ENCODE measurements at regions not wholly inside any gene's neighbourhood (a gene's known extent, or its start where the extent isn't known, plus 50 kb on each side); places are given as distances from the start of the nearest gene placed in this dataset.

GRCh38 chr7:93636276-93636675 lies 61.8 kb upstream of the CALCR start:
- no peak overlapping the region for H3K27ac ChIP-seq
- DNase-seq (no peak), ATAC-seq (no peak), FAIRE-seq (no peak)
- H3K9me3 ChIP-seq: no peaks in the 10 kb centered on the region
- intact Hi-C loops (cut with DNase I): no loop called here
- TF ChIP-seq CTCF (IDR thresholded peaks at IDR 0.05): no peak
- no peaks in the 10 kb centered on the region for H3K27me3 ChIP-seq
- H3K4me3 ChIP-seq: no peak overlapping the region
- no peaks in the 10 kb centered on the region for H3K36me3 ChIP-seq
- no peaks in the 10 kb centered on the region for H3K4me1 ChIP-seq

DNA sequence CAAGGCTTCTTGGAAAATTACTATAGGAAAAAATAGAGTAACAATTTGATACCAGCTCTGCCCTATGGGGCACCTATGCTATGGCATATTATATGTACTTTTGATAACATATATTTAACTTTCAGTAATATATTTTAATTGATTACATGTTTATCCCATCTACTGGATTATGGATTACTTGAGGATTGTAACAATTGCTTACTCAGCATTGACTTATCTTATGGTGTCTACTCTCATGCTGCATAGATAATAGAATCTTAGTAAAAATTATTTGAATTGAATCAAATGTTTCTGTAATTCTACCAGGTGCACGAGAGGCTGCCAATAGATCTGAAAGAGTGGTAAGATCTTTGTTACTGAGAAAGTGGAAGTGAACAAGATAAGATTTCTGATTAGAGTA lies 57.8 kb upstream of the CALCR start:
- no peaks in the 10 kb centered on the region for H3K4me1 ChIP-seq
- H3K27ac ChIP-seq: no peak overlapping the region
- ATAC-seq (no peak), FAIRE-seq (no peak), DNase-seq (no peak)
- intact Hi-C loops (cut with DNase I): no loop called here
- no peaks in the 10 kb centered on the region for H3K27me3 ChIP-seq
- H3K36me3 ChIP-seq: no peaks in the 10 kb centered on the region
- WGBS, 2 donors: 63 to 82% methylated on average over 1 of the region's 1 CpG
- H3K9me3 ChIP-seq: no peaks in the 10 kb centered on the region
- TF ChIP-seq CTCF (IDR thresholded peaks at IDR 0.05): no peak
- no peak overlapping the region for H3K4me3 ChIP-seq

- Histone ChIP-seq H3K4me3 (no peak overlapping the region), H3K4me1 (no peaks in the 10 kb centered on the region), H3K27me3 (no peaks in the 10 kb centered on the region), H3K36me3 (no peaks in the 10 kb centered on the region), H3K9me3 (no peaks in the 10 kb centered on the region), H3K27ac (no peak overlapping the region)
- no peak for ATAC-seq
- WGBS, 2 donors: 3 to 5% methylated on average over 2 of the region's 2 CpGs
- no peak for DNase-seq
- intact Hi-C loops (cut with DNase I): no loop called here
- TF ChIP-seq CTCF (IDR thresholded peaks at IDR 0.05): no peak
- no peak for FAIRE-seq
Observed at GRCh38 chr7:93629291-93629801, 54.8 kb upstream of the CALCR start.

GRCh38 chr7:93626869-93627268 lies 52.3 kb upstream of the CALCR start:
- Histone ChIP-seq H3K4me3 (no peak overlapping the region), H3K4me1 (no peaks in the 10 kb centered on the region), H3K27me3 (no peaks in the 10 kb centered on the region), H3K9me3 (no peaks in the 10 kb centered on the region), H3K36me3 (no peaks in the 10 kb centered on the region), H3K27ac (no peak overlapping the region)
- no peak for ATAC-seq
- no peak for FAIRE-seq
- TF ChIP-seq CTCF (IDR thresholded peaks at IDR 0.05): no peak
- no peak for DNase-seq
- intact Hi-C loops (cut with DNase I): no loop called here
- 22 to 33% methylated on average over 1 of the region's 1 CpG for WGBS, 2 donors

Small RNA genes in the stretch of these regions (microRNA-seq; reads per million reads assigned to microRNA genes)
- gene MIR4652: 0 reads per million in 2 donors
